Choroid plexus epithelial cell (primary cell): ENCODE measurements at regions not wholly inside any gene's neighbourhood (a gene's known extent, or its start where the extent isn't known, plus 50 kb on each side); places are given as distances from the start of the nearest gene placed in this dataset.
"Not testable (repeated sequence)": the region's sequence is repeated elsewhere in the genome, so short reads cannot be mapped to it uniquely, and the experiment has no call there.

ENCODE experiments used
- DNase-seq: peaks from one replicate; pipeline ENCODE4 v3.0.0-alpha.2; 2010; ENCODE audit warnings: low read depth
- H3K4me3 ChIP-seq: 2 replicates; pipeline ENCODE4 v1.5.1; 2011; ENCODE audit warnings: low read depth, mild to moderate bottlenecking, control low read depth, low read length, moderate library complexity
- TF ChIP-seq, protein P1 (sequence below): conservative IDR thresholded peaks from 2 replicates; pipeline ENCODE4 v1.5.1; 2011; ENCODE audit warnings: low read depth, mild to moderate bottlenecking, control low read depth, inconsistent platforms, low read length, moderate library complexity

GRCh38 chrX:113260474-113260873 lies 419.8 kb upstream of the AMOT start:
- TF ChIP-seq, protein P1, sequence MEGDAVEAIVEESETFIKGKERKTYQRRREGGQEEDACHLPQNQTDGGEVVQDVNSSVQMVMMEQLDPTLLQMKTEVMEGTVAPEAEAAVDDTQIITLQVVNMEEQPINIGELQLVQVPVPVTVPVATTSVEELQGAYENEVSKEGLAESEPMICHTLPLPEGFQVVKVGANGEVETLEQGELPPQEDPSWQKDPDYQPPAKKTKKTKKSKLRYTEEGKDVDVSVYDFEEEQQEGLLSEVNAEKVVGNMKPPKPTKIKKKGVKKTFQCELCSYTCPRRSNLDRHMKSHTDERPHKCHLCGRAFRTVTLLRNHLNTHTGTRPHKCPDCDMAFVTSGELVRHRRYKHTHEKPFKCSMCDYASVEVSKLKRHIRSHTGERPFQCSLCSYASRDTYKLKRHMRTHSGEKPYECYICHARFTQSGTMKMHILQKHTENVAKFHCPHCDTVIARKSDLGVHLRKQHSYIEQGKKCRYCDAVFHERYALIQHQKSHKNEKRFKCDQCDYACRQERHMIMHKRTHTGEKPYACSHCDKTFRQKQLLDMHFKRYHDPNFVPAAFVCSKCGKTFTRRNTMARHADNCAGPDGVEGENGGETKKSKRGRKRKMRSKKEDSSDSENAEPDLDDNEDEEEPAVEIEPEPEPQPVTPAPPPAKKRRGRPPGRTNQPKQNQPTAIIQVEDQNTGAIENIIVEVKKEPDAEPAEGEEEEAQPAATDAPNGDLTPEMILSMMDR, result no peak
- H3K4me3 ChIP-seq, result no peak overlapping the region
- no peak for DNase-seq

- TF ChIP-seq, protein P1, result no peak
Observed at GRCh38 chrX:113222305-113222704, 381.7 kb upstream of the AMOT start.

DNA sequence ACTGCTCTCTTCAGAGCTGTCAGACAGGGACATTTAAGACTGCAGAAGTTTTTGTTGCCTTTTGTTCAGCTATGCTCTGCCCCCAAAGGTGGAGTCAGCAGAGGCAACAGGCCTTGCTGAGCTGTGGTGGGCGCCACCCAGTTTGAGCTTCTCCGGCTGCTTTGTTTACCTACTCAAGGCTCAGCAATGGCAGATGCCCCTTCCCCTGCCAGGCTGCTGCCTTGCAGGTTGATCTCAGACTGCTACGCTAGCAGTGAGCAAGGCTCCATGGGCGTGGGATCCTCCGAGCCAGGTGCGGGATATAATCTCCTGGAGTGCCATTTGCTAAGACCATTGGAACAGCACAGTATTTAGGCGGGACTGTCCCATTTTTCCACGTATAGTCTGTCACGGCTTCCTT lies 371.4 kb upstream of the AMOT start:
- no peak overlapping the region for H3K4me3 ChIP-seq
- TF ChIP-seq, protein P1, result no peak
- no peak for DNase-seq

More at GRCh38 chrX:113222305-113222704, 381.7 kb upstream of the AMOT start:
- H3K4me3 ChIP-seq, result no peak overlapping the region
- DNase-seq, result no peak

- no peak for DNase-seq
- no peak overlapping the region for H3K4me3 ChIP-seq
- TF ChIP-seq, protein P1, result no peak
Observed at GRCh38 chrX:113202601-113203000, 362.0 kb upstream of the AMOT start.

- TF ChIP-seq, protein P1, result no peak
- no peak overlapping the region for H3K4me3 ChIP-seq
- DNase-seq, result no peak
Observed at GRCh38 chrX:113195949-113196348, 355.3 kb upstream of the AMOT start.

- no peak for DNase-seq
- H3K4me3 ChIP-seq, result no peak overlapping the region
- TF ChIP-seq, protein P1, result no peak
Observed at GRCh38 chrX:113192418-113192817, 351.8 kb upstream of the AMOT start.

DNA sequence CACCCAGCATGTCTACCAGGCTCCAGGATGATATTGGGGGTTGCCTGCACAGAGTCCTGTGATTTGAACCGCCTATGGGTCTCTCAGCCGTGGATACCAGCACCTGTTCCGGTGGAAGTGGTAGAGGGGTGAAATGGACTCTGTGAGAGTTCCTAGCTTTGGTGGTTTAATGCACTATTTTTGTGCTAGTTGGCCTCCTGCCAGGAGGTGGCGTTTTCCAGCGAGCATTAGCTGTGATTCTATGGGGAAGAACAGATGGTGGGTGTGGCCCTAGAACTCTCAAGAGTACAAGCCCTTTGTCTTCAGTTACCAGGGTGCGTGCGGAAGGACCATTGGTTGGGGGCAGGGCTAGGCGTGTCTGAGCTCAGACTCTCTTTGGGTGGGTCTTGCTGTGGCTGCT lies 316.9 kb upstream of the AMOT start:
- no peak for DNase-seq

DNA sequence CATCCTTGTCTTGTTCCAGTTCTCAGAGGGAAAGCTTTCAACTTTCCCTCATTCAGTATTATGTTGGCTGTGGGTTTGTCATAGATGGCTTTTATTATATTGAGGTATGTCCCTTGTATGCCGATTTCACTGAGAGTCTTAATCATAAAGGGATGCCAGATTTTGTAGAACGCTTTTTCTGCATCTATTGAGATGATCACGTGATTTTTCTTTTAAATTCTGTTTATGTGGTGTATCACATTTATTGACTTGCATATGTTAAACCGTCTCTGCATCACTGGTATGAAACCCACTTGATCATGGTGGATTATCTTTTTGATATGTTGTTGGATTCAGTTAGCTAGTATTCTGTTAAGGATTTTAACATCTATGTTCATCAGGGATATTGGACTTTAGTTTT lies 313.7 kb upstream of the AMOT start:
- not testable (repeated sequence) for DNase-seq, H3K4me3 ChIP-seq

More for the DNA sequence above, 316.9 kb upstream of the AMOT start:
- H3K4me3 ChIP-seq, result no peak overlapping the region
- TF ChIP-seq, protein P1, result no peak
